Lung (tissue), 11 donors: ENCODE measurements at regions not wholly inside any gene's neighbourhood (a gene's known extent, or its start where the extent isn't known, plus 50 kb on each side); places are given as distances from the start of the nearest gene placed in this dataset.
A peak's percentile ranks its signal among the peaks of the same experiment; 100 is the strongest.

Experiments
- ATAC-seq: fragments of 200-7000 bp; cut with Tn5 transposase; one replicate; pipeline ENCODE4 v1.9.1; 2020; ENCODE audit warnings: moderate number of reproducible peaks; ENCODE audit not compliant: insufficient read depth, low FRiP score
- DNase-seq, 3 donors: peaks; one replicate each; pipeline ENCODE4 v3.0.0-alpha.2; 2013 to 2017
- H3K27ac ChIP-seq, 2 donors: one replicate each; pipeline ENCODE4 v1.5.1; 2013; ENCODE audit warnings: mild to moderate bottlenecking in 2 of 2, moderate library complexity in 2 of 2, control low read depth in 1 of 2, inconsistent platforms in 1 of 2, low read depth in 1 of 2, low read length in 1 of 2
- H3K27me3 ChIP-seq, 3 donors: one replicate each; pipeline ENCODE4 v1.5.1; 2013; ENCODE audit warnings: low read length in 2 of 3; ENCODE audit not compliant: control insufficient read depth in 3 of 3, insufficient read depth in 3 of 3
- H3K36me3 ChIP-seq, 4 donors: one replicate each; pipeline ENCODE4 v1.5.1; 2013; ENCODE audit warnings: low read length in 4 of 4, mild to moderate bottlenecking in 1 of 4, moderate library complexity in 1 of 4; ENCODE audit not compliant: control insufficient read depth in 4 of 4, insufficient read depth in 4 of 4
- H3K4me1 ChIP-seq, 5 donors: one replicate each; pipeline ENCODE4 v1.5.1; 2013; ENCODE audit warnings: low read length in 5 of 5, mild to moderate bottlenecking in 2 of 5, moderate library complexity in 1 of 5; ENCODE audit not compliant: control insufficient read depth in 5 of 5, insufficient read depth in 5 of 5
- H3K4me3 ChIP-seq: one replicate; pipeline ENCODE4 v1.5.1; 2013; ENCODE audit warnings: mild to moderate bottlenecking, control low read depth, moderate library complexity
- H3K9ac ChIP-seq, 2 donors: one replicate each; pipeline ENCODE4 v1.5.1; 2013; ENCODE audit warnings: low read length in 2 of 2, control low read depth in 1 of 2; ENCODE audit not compliant: insufficient read depth in 1 of 2
- H3K9me3 ChIP-seq, 4 donors: one replicate each; pipeline ENCODE4 v1.5.1; 2013; ENCODE audit warnings: low read length in 3 of 4, mild to moderate bottlenecking in 1 of 4, moderate library complexity in 1 of 4; ENCODE audit not compliant: control insufficient read depth in 4 of 4, insufficient read depth in 3 of 4
- WGBS, 2 donors: extraction: QIAGEN DNeasy Blood & Tissue Kit; methylation state at CpG; one replicate each; pipeline ENCODE4 v1.1.7; 2013; 5-methylcytosine and 5-hydroxymethylcytosine counted together
- TF ChIP-seq, protein P1 (sequence below): IDR thresholded peaks from 2 replicates; pipeline ENCODE4 v1.5.1; 2012; ENCODE audit warnings: mild to moderate bottlenecking; ENCODE audit errors: control extremely low read depth, extremely low read depth
- donor health status: control.
- donor health status: control.
- donor health status: Bipolar disorder and iron deficiency.
- donor health status: healthy.
- donor health status: DM: yes; HTN: yes; CAD: no.

- Histone ChIP-seq H3K4me3 (no peak overlapping the region), H3K4me1 (no peaks in the 10 kb centered on the region), H3K36me3 (no peaks in the 10 kb centered on the region), H3K27ac (no peak overlapping the region), H3K9me3 (no peaks in the 10 kb centered on the region), H3K27me3 (no peaks in the 10 kb centered on the region), H3K9ac (no peak overlapping the region)
- ATAC-seq (no peak), DNase-seq (no peak)
- 66 to 72% methylated on average over 10 of the region's 10 CpGs for WGBS, 2 donors
- TF ChIP-seq, protein P1, sequence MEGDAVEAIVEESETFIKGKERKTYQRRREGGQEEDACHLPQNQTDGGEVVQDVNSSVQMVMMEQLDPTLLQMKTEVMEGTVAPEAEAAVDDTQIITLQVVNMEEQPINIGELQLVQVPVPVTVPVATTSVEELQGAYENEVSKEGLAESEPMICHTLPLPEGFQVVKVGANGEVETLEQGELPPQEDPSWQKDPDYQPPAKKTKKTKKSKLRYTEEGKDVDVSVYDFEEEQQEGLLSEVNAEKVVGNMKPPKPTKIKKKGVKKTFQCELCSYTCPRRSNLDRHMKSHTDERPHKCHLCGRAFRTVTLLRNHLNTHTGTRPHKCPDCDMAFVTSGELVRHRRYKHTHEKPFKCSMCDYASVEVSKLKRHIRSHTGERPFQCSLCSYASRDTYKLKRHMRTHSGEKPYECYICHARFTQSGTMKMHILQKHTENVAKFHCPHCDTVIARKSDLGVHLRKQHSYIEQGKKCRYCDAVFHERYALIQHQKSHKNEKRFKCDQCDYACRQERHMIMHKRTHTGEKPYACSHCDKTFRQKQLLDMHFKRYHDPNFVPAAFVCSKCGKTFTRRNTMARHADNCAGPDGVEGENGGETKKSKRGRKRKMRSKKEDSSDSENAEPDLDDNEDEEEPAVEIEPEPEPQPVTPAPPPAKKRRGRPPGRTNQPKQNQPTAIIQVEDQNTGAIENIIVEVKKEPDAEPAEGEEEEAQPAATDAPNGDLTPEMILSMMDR: no peak
Measured at GRCh38 chr4:18698119-18698883, 676.7 kb upstream of the LCORL start.

- TF ChIP-seq, protein P1: no peak
- Histone ChIP-seq H3K27ac (no peak overlapping the region), H3K4me1 (peaks cover 0 to 10% (median 6%) of the 10 kb centered on the region in 5 donors), H3K4me3 (no peak overlapping the region), H3K36me3 (no peaks in the 10 kb centered on the region), H3K9ac (no peak overlapping the region), H3K9me3 (no peaks in the 10 kb centered on the region), H3K27me3 (no peaks in the 10 kb centered on the region)
- WGBS, 2 donors: 95 to 96% methylated on average over 18 of the region's 18 CpGs
- no peak for ATAC-seq
- no peak for DNase-seq
Measured at GRCh38 chr4:18695733-18696527, 674.4 kb upstream of the LCORL start.

GRCh38 chr4:18691431-18692200 is 670.1 kb upstream of the LCORL start:
- 24 to 36% methylated on average over 9 of the region's 9 CpGs for WGBS, 2 donors
- no peak for ATAC-seq

More at GRCh38 chr4:18691431-18692200, 670.1 kb upstream of the LCORL start:
- no peak overlapping the region for H3K27ac ChIP-seq
- H3K9me3 ChIP-seq: no peaks in the 10 kb centered on the region
- H3K9ac ChIP-seq: no peak overlapping the region
- TF ChIP-seq, protein P1: no peak
- peak in 2 of 3 donors; percentile 32 to 47 for DNase-seq
- peaks cover 0 to 23% (median 11%) of the 10 kb centered on the region in 5 donors for H3K4me1 ChIP-seq
- no peaks in the 10 kb centered on the region for H3K36me3 ChIP-seq
- H3K27me3 ChIP-seq: no peaks in the 10 kb centered on the region
- H3K4me3 ChIP-seq: no peak overlapping the region
